Testis (tissue), 2 donors: ENCODE measurements at regions not wholly inside any gene's neighbourhood (a gene's known extent, or its start where the extent isn't known, plus 50 kb on each side); places are given as distances from the start of the nearest gene placed in this dataset.

ENCODE experiments used
- POLR2A ChIP-seq: fragments of 450-650 bp; IDR thresholded peaks from one replicate; pipeline ENCODE4 v1.6.1; 2017; ENCODE audit warnings: antibody characterized with exemption, mild to moderate bottlenecking, moderate library complexity
- TF ChIP-seq, protein P1 (sequence below), 3 experiments: fragments of 450-650 bp in 2 of 3; fragments of 200-600 bp in 1 of 3; sonication (generic) in 1 of 3; IDR thresholded peaks; one replicate each; pipeline ENCODE4 v1.5.1; 2016 to 2019; ENCODE audit warnings: antibody characterized with exemption in 3 of 3, mild to moderate bottlenecking in 2 of 3, moderate library complexity in 1 of 3

- TF ChIP-seq, protein P1, sequence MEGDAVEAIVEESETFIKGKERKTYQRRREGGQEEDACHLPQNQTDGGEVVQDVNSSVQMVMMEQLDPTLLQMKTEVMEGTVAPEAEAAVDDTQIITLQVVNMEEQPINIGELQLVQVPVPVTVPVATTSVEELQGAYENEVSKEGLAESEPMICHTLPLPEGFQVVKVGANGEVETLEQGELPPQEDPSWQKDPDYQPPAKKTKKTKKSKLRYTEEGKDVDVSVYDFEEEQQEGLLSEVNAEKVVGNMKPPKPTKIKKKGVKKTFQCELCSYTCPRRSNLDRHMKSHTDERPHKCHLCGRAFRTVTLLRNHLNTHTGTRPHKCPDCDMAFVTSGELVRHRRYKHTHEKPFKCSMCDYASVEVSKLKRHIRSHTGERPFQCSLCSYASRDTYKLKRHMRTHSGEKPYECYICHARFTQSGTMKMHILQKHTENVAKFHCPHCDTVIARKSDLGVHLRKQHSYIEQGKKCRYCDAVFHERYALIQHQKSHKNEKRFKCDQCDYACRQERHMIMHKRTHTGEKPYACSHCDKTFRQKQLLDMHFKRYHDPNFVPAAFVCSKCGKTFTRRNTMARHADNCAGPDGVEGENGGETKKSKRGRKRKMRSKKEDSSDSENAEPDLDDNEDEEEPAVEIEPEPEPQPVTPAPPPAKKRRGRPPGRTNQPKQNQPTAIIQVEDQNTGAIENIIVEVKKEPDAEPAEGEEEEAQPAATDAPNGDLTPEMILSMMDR (IDR thresholded peaks at IDR 0.05): no peak
- TF ChIP-seq POLR2A: no peak
These were observed 194.3 kb downstream of the GALNT1 start for GRCh38 chr18:35775887-35776286.
